ENCODE measurements at regions not wholly inside any gene's neighbourhood (a gene's known extent, or its start where the extent isn't known, plus 50 kb on each side); places are given as distances from the start of the nearest gene placed in this dataset.

DNA sequence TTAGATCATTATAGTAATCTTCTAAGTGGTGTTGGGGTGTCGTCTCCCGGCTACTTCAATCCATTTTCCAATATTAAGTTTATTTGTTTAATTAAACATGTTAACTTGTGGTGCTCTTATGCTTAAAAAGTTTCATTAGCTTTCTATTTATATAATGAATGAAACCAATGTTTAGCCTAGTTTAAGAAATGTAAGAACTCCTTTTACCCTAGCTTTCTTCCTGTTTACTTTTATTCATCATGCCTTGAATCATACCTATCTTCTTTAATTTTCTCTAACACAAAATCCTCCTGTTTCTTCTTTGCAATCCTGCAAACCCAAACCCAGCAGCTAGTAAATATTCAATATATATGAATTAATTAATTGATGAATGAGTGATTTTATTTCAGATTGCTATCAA lies 1276.7 kb upstream of the PIK3C3 start:
- H3K4me1 ChIP-seq = no peaks in the 10 kb centered on the region
- H3K4me3 ChIP-seq = no peak overlapping the region
- H3K27ac ChIP-seq = no peak overlapping the region
- intact Hi-C loops (cut with DNase I; ENCODE audit: low total_unique reads) = no loop called here
- TF ChIP-seq, protein P1, sequence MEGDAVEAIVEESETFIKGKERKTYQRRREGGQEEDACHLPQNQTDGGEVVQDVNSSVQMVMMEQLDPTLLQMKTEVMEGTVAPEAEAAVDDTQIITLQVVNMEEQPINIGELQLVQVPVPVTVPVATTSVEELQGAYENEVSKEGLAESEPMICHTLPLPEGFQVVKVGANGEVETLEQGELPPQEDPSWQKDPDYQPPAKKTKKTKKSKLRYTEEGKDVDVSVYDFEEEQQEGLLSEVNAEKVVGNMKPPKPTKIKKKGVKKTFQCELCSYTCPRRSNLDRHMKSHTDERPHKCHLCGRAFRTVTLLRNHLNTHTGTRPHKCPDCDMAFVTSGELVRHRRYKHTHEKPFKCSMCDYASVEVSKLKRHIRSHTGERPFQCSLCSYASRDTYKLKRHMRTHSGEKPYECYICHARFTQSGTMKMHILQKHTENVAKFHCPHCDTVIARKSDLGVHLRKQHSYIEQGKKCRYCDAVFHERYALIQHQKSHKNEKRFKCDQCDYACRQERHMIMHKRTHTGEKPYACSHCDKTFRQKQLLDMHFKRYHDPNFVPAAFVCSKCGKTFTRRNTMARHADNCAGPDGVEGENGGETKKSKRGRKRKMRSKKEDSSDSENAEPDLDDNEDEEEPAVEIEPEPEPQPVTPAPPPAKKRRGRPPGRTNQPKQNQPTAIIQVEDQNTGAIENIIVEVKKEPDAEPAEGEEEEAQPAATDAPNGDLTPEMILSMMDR (IDR thresholded peaks at IDR 0.05) = no peak
- TF ChIP-seq POLR2A (IDR thresholded peaks at IDR 0.05) (no peak), POLR2AphosphoS5 (IDR thresholded peaks at IDR 0.05) (no peak)
- H3K27me3 ChIP-seq = no peaks in the 10 kb centered on the region
- DNase-seq (ENCODE audit: low spot score in 2 of 2) = no peak
- no peaks in the 10 kb centered on the region for H3K9me3 ChIP-seq
- no peaks in the 10 kb centered on the region for H3K36me3 ChIP-seq

DNA sequence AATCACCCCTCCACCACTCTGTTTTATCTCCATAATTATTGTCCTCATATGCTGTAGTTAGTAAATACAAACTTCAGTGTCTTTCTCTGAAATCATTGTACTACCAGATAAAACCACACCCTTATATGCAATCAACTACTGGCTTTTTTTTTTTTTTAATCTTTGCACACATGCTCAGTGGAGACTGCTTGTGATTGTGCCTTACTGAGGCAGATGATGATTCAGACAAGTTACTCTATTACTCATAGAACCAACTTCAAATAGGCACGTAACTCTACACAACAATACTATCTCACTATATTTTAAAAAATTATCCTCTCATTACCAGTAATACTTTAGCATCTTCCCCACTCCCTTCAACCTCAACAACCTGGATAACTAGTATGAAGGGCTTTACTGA lies 1278.4 kb upstream of the PIK3C3 start:
- no peaks in the 10 kb centered on the region for H3K36me3 ChIP-seq
- no peaks in the 10 kb centered on the region for H3K4me1 ChIP-seq
- no peak for DNase-seq (ENCODE audit: low spot score in 2 of 2)
- no peak overlapping the region for H3K4me3 ChIP-seq
- H3K27ac ChIP-seq = no peak overlapping the region
- H3K9me3 ChIP-seq = no peaks in the 10 kb centered on the region
- intact Hi-C loops (cut with DNase I; ENCODE audit: low total_unique reads) = no loop called here
- TF ChIP-seq POLR2AphosphoS5 (IDR thresholded peaks at IDR 0.05) = no peak
- TF ChIP-seq POLR2A (IDR thresholded peaks at IDR 0.05) = no peak
- TF ChIP-seq, protein P1 (IDR thresholded peaks at IDR 0.05) = no peak
- no peaks in the 10 kb centered on the region for H3K27me3 ChIP-seq

DNA sequence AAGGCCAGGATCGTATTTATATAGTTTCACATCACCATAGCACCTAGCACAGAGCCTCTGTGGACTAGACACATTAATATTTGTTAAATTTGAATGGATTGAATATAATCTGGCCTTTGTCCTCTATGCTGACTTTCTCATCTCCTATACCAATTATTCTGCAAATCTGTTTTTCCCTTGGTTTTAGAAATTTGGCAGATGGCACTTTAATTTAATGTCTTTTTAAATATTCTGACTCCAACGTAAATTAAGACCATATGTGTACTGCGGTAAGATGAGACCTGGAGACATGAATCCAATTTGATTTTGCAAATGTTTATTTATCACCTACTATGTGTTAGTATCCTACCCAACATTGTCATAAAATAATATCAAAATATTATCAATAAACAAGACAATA lies 1281.9 kb upstream of the PIK3C3 start:
- Histone ChIP-seq H3K27me3 (no peaks in the 10 kb centered on the region), H3K36me3 (no peaks in the 10 kb centered on the region), H3K4me3 (no peak overlapping the region), H3K4me1 (no peaks in the 10 kb centered on the region), H3K27ac (no peak overlapping the region), H3K9me3 (no peaks in the 10 kb centered on the region)
- TF ChIP-seq, protein P1 (IDR thresholded peaks at IDR 0.05) = no peak
- no peak for TF ChIP-seq POLR2A (IDR thresholded peaks at IDR 0.05)
- no peak for TF ChIP-seq POLR2AphosphoS5 (IDR thresholded peaks at IDR 0.05)
- no peak for DNase-seq (ENCODE audit: low spot score in 2 of 2)
- intact Hi-C loops (cut with DNase I; ENCODE audit: low total_unique reads) = no loop called here

DNA sequence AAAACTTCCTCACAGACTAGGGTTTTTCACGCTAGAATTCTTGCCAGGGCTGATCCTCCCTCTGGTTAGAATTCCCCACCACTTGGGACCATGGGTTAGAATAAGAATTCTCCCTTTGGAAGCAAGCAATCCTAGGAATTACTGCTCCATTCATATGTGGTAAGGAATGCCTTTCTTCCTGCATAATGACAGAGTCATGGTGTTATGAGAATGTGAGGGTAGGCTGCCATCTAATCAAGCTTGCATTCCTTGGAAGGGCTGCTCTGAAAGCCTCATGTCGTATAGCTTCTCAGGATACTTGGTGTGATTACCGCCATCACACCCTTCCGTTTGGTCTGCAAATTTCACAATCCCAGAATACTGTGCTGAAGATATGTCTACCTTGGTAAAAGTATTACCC lies 1282.4 kb upstream of the PIK3C3 start:
- DNase-seq (ENCODE audit: low spot score in 2 of 2) = no peak
- Histone ChIP-seq H3K27ac (no peak overlapping the region), H3K27me3 (no peaks in the 10 kb centered on the region), H3K36me3 (no peaks in the 10 kb centered on the region), H3K4me1 (no peaks in the 10 kb centered on the region), H3K4me3 (no peak overlapping the region), H3K9me3 (no peaks in the 10 kb centered on the region)
- TF ChIP-seq POLR2A (IDR thresholded peaks at IDR 0.05) = no peak
- TF ChIP-seq POLR2AphosphoS5 (IDR thresholded peaks at IDR 0.05) = no peak
- TF ChIP-seq, protein P1 (IDR thresholded peaks at IDR 0.05) = no peak
- intact Hi-C loops (cut with DNase I; ENCODE audit: low total_unique reads) = no loop called here

DNA sequence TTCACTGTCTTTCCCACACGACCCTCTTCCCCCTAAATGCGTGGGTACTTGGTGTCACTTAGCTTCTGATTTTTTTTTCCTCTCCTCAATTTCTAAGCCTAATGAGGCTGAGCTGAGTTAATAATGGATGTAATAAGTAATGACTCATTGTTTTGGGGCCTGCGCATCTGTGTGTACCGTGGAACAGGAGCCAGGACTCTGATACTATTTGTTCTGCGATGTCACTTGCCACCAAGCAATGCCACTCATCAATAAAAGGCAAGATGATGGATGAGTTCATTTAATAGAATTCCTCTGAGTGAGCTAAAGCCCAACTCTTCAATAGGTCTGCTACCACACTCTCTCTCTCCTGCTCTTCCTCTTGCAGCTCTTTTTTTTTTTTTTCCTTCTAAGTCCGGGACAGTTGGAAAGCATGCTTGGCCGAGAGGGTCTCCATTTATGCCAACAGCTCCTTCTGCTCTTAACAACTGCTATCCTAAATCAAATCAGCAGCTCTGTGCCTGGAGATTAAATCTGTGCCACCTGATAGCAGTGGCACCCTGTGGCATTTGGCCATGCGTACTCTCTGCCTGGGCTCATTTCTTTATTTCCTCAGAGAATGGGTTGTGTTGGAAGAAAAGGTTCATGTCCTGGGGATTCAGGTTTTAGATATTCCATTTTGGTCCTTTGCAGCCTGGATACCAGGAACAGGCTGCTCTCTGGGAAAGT lies 1284.2 kb upstream of the PIK3C3 start:
- no peak for DNase-seq (ENCODE audit: low spot score in 2 of 2)
- H3K4me1 ChIP-seq = no peaks in the 10 kb centered on the region
- intact Hi-C loops (cut with DNase I; ENCODE audit: low total_unique reads) = no loop called here
- H3K9me3 ChIP-seq = no peaks in the 10 kb centered on the region
- no peak overlapping the region for H3K27ac ChIP-seq
- TF ChIP-seq POLR2AphosphoS5 (IDR thresholded peaks at IDR 0.05) (no peak), POLR2A (IDR thresholded peaks at IDR 0.05) (no peak)
- TF ChIP-seq, protein P1 (IDR thresholded peaks at IDR 0.05) = no peak
- no peaks in the 10 kb centered on the region for H3K27me3 ChIP-seq
- H3K4me3 ChIP-seq = no peak overlapping the region
- H3K36me3 ChIP-seq = no peaks in the 10 kb centered on the region
